ENCODE measurements at regions not wholly inside any gene's neighbourhood (a gene's known extent, or its start where the extent isn't known, plus 50 kb on each side); places are given as distances from the start of the nearest gene placed in this dataset.
"Not testable (repeated sequence)": the region's sequence is repeated elsewhere in the genome, so short reads cannot be mapped to it uniquely, and the experiment has no call there.

DNA sequence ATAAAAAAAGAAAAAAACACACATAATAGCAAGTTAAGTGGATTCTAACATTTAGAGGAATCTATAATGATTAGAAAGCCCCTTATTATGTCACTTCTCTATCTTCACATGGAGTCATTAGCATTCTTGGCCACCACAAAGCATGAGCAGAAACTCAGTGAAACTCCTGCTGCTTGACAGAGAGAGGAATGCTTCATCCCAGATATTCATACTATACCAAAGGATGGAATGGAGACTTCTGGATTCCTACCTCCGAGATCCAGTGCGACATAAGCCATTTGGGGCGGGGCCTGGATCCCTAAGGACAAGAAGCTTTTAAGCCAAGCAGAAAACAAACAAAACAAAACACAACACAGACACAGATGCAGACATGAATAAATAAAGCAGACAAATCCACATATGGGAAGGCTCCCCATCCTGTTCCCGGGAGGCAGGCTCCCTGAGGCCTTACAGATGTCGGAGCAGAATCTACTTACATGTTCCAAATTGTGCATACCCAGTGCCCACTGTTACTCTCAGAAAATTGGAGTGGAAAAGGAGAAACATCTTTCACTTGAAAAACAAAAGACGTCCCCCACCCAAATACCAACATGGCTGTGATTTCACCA lies 727.3 kb downstream of the MAFB start:
- FAIRE-seq: no peak

DNA sequence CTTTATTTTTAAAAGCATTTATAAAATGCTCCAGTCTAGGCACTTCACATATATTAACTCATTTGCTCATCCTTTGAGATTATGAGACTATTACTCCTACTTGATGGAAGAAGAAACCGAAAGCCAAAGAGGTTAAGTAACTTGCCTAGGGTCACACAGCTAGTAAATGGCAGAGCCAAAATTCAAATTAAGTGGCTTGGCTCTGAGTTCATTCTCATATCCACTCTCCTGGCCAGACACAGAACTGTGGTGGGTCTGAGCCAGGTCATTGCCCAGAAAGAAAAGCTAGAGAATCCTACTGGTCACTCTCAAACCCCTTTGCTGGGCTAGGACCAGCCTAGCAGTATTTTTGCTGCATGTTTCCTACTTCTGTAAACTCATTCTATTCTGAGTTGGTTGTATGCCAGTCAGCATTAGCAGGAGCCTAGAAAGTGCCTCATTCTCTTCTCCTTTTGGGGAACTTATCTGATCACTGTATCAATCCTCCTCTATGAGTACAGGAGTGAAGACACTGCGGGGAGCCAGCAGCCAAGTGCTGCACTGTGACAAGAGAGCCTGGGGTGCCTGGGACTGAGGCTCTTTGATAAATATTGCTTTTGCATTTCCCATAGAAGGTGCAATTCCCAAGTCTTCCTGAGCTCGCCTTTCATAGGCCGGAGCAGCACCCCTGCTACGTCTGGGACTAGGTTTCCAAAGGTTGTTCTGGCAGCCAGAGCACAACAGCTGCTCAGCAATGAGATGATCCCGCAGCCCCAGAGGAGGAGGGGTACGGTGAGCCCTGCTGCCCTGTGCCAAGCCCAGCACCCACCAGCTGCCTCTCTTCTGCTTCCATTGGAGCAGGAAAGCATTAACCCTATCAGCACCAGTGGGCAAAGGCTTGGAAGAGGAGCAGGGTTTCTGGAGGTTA lies 728.3 kb downstream of the MAFB start:
- DNase-seq (ENCODE audit: low spot score in 2 of 2): no peak
- no peak for FAIRE-seq

More for the DNA sequence above, 727.3 kb downstream of the MAFB start:
- DNase-seq (ENCODE audit: low spot score in 2 of 2): no peak

DNA sequence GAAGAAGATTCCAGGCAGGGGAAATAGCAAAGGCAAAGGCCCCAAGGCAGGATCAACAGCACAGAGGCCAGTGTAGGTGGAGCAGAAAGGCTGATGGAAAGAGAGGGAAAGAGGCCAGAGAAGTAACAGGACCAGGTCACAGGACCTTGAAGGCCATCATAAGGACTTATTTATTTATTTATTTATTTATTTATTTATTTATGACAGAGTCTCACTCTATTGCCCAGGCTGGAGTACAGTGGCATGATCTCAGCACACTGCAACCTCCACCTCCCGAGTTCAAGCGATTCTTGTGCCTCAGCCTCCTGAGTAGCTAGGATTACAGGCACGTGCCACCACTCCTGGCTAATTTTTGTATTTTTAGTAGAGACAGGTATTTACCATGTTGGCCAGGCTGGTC lies 731.1 kb downstream of the MAFB start:
- not testable (repeated sequence) for DNase-seq (ENCODE audit: low spot score in 2 of 2); FAIRE-seq

DNA sequence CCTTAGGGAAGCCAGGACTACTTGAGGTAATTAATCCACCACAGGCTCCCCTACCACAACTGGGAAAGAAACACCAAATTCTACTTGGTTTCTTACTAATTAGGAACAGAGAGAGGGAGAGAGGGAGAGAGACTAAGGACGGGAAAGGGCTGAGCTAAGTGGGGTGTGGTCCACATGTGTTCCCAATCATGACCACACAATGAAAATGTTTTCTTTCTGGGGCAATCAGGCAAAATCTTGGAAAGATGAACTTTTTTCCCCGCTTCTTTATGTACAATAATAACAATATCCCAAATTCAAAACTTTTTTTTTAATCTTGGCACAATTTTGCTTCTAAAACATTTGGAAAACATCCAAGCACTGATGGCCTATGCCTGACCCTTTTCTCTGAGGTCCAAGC lies 734.4 kb downstream of the MAFB start:
- DNase-seq (ENCODE audit: low spot score in 2 of 2) (no peak), FAIRE-seq (no peak)

DNA sequence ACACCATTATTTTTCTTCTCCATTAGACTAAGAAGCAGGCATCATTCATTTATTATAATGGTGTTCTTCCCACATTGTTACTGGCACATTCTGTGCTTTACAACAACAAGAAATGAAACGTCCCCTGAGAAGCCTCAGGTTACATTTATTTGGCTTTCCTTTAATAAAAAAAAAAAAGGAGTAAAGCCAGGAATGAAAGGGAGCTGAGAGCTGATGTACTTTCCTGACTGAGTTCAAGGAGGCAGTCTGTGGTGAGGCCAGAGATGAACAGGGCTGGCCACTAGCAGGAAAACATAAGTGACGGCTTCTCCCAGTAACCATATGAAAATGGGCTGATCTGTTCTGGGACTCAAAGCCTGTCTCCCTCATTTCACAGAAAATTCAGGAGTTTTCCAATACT lies 742.1 kb downstream of the MAFB start:
- FAIRE-seq: no peak
- no peak for DNase-seq (ENCODE audit: low spot score in 2 of 2)

DNA sequence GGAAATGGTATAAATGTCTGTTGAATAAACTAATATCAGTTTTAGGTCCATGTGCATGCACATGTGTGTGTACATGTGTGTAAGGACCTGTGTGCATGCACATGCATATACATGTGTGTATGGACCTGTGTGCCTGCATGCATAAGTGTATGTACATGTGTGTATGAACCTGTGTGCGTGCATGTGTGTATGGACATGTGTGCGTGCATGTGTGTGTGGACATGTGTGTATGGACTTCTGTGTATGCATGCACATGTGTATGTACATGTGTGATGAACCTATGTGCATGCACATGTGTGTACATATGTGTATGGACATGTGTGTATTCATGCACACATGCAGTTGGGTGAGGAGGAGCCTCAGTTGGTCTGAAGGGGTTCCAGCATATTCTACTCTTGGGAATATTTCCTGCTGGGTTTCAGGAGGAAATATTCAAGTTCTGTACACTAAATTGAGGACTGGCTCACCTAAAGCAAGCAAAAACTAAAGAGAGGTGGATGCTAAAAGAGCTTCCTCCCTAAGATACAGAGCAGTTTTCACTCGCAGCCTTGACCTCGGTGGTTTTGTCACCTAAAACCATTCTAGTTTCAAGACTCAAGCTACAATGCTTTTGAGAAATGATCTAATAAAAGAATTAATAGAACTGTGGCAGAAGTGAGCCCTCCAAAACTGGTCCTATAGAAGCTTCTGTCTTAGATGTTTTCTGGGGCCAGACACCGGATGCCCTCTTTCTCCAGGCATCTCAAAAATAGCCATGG lies 742.8 kb downstream of the MAFB start:
- no peak for FAIRE-seq

DNA sequence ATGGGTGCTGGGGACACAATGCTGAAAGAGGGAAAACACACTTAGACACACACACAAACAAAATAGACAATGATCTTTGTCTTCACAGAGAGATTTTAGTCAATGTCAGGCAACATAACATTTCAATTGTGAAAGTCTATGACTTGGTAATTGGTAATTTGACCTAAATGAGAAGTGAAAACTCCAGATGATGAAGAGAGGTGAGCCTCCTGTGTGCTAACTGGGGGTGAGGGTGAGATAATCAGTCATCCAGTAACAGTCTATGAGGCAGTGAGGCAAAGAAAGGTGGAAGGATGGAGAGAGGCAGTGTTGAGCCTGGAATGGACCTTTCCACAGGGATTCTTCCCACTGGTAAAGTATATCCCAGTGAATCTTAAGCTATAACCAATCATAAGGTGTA lies 744.2 kb downstream of the MAFB start:
- DNase-seq (ENCODE audit: low spot score in 2 of 2): no peak
- FAIRE-seq: no peak

More for the DNA sequence above, 742.8 kb downstream of the MAFB start:
- DNase-seq (ENCODE audit: low spot score in 2 of 2): no peak

DNA sequence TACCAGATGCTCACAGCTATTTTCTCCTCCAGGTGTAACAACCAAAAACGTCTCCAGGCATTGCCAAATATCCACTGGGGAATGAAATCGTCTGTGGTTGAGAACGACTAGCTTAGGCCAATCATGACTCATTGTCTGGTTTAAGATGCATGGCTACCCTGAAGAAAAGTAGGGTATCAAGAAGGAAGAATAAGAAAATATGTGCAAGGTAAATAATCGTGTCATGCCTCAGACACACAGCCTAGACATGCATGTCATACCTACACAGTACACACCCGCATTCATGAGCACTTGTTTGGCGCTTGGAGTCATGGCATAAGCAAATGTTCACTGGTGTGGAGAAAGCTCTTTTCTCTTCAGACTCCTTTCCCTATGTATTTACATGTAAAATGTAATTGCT lies 745.7 kb downstream of the MAFB start:
- no peak for DNase-seq (ENCODE audit: low spot score in 2 of 2)
- FAIRE-seq: no peak

DNA sequence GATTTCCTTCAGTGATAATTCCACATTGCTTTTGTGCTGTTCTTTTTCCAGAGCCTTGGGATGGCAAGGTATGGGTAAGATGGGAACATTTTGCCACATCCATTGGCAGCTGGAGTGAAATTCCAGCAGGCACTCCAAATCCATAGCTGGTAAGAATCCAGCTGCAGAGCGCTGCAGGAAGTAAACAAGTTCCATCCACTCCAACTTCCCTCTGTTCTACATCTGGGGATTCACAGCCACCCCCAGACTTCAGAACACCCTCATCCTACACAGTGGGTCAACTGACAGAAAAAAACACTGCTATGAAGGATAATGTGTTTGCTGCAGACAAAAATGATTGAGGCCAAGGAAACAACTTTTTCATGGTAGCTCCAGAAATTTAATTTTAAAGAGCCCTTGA lies 747.8 kb downstream of the MAFB start:
- DNase-seq (ENCODE audit: low spot score in 2 of 2) (no peak), FAIRE-seq (no peak)

DNA sequence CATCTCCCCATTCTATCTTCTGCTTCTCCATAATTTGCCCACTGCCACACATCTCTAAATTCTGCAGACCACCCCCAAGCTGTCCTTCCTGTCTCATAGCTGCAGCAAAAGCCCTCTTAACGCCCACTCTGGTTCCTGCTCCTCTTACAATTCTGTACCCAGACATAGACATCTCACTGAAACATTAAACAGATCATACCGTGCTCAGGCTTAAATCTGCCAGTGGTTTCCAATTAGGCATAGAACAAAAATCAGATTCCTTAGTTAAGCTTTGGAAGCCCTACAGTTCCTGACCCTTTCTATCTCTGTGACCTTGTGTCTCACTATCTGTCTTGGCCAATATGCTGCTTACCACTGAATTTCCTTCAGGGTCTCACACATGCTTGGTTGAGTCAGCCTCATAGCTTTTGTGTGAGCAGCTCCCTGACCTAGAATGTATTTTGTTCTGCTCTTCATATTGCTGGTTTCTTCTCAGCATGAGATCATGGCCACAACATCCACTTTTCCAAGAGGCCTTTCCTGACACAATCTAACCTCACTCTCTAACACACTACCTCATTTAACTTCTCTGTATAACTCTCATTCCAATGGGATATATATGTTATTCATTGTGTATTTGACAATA lies 749.7 kb downstream of the MAFB start:
- DNase-seq (ENCODE audit: low spot score in 2 of 2) (no peak), FAIRE-seq (no peak)

DNA sequence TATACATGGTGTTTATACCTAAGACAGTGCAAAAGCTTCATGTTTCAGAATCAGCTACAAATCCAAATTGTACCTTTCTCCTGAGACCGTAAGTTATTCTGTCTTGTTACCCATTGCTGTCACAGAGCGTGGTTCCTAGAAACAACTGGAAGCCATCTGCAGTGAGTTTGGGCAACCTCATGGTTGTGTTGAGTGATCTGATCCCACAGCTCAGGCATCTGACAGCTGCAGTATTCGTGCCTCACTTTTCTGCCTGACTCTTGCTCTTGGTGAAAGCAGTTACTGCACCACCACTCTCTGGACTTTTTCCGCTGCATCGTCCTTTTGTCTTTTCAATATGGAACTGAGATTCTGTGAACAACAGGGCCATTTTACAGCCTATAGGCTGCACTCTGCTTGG lies 752.6 kb downstream of the MAFB start:
- DNase-seq (ENCODE audit: low spot score in 2 of 2) (no peak), FAIRE-seq (no peak)

DNA sequence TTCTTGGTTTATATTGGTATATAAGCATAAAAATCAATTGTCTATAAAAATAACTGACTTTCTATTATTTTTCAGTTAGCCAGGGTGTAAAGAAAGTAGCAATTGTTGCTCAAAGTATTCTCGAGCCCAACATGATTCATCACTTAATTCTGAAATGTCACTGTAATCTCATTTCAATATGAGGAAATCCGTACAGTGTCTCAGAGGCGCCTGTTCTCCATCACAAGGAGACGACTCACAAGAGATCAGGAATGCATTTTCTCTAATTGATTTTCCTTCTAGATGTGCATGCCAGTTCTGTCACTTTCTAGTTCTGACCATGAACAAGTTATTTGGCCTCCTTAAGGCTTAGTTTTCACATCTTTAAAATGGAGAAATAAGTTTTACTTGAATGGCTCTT lies 753.1 kb downstream of the MAFB start:
- FAIRE-seq (no peak), DNase-seq (ENCODE audit: low spot score in 2 of 2) (no peak)

DNA sequence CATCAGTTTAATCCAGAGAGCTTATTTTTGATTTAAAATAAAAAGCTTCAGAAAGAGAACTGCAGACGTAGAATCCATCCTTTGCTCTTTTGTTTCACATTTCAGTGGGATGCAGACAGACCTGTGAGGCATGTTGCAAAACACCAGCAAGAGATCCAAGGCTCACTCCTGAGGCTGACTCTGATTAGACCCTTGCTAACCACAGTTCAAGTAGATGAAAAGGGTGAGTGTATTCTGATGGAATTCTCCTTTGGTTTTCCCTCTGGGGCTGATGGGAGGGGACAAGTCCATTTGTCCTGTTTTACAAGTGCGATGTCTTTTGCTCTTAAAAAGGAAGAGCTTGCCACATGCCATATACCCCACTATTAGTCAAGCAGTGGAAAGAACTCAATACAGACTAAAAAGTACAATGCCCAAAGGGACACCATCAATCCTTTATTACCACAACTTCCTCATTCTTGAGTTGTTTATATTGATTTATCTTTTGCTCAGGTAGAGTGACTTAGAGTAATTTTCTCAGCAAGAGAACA lies 772.7 kb downstream of the MAFB start:
- DNase-seq (ENCODE audit: low spot score in 2 of 2) (no peak), FAIRE-seq (no peak)

DNA sequence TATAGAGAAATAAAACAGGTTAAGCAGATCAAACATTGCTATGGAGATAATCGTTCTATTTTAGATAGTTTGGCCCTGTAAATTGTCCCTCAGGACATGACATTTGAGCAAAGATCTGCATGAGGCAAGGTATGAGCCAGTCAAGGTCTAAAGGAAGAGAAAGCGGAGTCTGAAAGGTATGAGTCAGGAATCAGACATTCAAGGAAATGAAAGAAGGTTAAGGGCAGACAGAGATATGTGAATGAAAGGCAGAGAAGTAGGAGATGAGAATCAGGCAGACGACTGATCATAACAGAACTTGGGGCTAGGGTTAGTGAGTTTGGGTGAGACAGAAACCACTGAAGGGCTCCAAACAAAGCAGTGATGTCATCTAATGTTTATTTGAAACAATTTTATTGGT lies 775.8 kb downstream of the MAFB start:
- FAIRE-seq (no peak), DNase-seq (ENCODE audit: low spot score in 2 of 2) (no peak)

DNA sequence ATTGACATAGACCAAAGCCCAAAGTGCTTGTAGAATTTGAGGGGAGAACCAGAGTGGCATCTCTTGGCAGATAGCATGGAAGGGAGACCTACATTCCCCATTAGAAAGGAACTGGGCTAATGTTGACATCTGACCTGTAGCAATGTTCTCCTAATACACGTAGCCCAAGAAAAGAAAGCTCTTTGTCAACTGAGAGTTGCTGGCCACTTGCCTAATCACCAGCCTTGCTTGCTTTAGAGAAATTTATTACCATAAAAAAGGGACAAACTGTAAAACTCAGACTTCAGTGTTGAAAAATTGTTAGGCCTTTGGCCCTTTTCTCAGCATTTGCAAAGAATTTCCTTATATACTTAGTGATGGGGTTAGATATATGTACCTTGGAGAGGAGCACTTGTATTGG lies 777.5 kb downstream of the MAFB start:
- no peak for DNase-seq (ENCODE audit: low spot score in 2 of 2)
- no peak for FAIRE-seq

DNA sequence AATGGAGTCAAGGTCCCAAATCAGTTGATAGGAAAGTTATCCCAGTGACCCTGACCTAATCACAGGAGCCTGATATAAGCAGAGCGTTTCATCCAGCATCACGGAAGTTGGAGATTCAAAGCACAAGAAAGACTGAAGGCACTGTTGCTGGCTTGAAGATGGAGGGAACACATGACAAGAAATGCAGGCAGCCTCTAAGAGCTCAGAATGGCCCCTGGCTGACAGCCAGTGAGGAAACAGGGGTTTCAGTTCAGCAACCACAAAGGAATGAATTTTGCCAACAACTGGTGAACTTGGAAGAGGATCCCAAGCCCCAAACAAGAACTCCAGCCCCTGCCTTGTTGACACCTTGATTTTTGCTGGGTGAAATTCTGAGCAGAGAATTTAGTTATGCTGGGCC lies 778.5 kb downstream of the MAFB start:
- FAIRE-seq (no peak), DNase-seq (ENCODE audit: low spot score in 2 of 2) (no peak)

DNA sequence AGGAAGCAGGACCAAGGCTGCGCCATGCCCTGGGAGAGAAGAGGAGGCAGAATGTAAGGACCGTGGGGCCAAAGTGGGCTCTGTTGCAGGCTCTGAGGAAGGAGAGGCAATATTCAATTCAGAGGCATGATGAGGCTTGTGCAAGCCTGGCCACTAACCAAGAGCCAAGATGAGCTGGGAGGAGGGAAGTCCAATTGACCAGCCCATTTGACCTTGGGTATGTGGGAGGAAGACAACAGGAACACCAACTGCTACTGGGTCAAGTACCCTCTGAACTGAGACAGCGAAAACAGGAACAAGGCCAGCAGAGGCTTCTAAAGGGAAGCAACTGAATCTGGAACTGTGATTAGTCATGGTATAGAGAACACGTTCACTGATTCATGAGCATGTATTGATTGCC lies 779.6 kb downstream of the MAFB start:
- DNase-seq (ENCODE audit: low spot score in 2 of 2): peak in 1 of 2 donors; percentile 1
- FAIRE-seq: no peak

DNA sequence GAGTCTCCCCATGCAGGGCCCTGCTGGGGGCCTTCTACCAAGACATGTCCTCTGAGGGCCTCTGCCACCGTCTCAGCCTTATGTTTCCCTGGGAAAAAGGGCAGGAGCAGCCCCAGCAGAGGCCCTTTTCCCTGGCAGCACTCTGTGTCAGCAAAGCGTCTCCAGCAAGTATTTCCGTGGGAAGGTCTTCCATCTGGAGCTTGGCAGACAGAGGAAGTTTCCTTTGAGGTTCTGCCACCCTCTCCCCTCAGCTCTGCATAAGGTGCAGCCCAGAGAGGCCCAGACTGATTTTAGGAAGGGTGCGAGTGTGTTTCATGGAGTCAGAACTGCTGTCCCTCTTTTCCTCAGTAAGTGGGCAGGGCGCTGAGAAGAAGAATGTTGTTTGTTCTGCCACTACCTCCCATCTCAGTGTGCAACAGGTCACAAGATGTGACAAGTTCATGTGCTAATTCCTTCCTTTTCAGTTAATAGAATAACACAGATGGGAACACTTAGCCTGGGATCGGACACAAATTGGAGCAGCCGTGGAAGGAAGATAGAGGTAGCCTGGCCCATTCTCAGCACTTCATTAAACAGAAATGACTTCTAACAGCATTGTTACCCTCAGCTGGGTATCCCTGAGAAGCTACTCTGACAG lies 784.4 kb downstream of the MAFB start:
- FAIRE-seq (no peak), DNase-seq (ENCODE audit: low spot score in 2 of 2) (no peak)

DNA sequence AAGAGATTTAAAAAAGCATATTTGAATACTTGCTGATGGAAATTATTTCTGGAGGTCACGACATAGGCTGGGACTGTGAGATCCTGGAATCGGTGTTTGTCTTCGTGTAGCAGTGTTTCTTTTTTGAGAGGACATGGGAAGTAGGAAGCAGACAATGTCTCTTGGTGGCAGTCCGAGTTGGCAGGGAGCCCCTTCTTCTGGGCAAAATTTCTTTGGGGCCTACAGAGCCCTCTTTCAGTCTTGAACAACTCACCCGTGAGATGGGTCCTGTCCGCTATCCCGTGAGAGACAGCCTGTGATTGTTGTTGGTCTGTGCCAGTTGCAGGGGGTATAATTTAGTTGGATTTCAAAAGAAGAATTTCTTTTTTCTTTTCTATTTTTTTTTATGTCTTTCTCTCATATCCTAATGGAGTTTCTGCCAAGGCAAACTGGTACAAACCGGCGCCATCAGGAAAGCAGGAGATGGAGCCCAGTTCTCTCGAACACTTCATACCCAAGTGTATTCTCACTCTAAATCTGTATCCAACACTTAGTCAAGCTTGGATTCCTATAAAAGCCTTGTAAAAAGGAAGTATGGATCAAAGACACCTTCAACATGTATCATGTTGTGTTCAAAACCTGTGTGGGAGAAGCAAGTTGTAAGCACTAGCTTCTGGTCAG lies 785.1 kb downstream of the MAFB start:
- DNase-seq (ENCODE audit: low spot score in 2 of 2): peak in 1 of 2 donors; percentile 1
- FAIRE-seq: no peak

DNA sequence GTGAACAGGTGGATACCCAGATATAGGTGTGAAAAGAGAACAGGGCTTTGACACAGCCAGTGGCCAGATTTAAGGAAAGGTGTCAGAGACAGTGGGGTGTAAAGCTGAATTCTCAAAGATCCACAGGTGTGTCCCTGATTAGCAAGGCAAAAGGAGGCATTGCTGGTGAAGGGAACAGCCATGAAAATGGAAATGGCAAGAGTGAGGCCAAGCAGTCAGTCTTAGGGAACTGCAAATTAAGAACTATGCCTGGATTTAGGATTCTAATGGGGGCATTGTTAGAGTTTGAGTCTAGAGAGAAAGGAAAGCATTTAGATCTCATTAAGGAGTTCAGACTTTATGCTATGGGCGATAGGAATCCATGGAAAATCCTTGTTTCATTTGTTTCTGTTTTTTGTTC lies 789.2 kb downstream of the MAFB start:
- FAIRE-seq (no peak), DNase-seq (ENCODE audit: low spot score in 2 of 2) (no peak)
